Astrocyte (in vitro differentiated cells and primary cell): ENCODE measurements at regions not wholly inside any gene's neighbourhood (a gene's known extent, or its start where the extent isn't known, plus 50 kb on each side); places are given as distances from the start of the nearest gene placed in this dataset.
"Not testable (repeated sequence)": the region's sequence is repeated elsewhere in the genome, so short reads cannot be mapped to it uniquely, and the experiment has no call there.

ENCODE experiments used
- CTCF ChIP-seq: IDR thresholded peaks from 2 replicates; pipeline ENCODE4 v1.5.1; 2011; ENCODE audit warnings: low read depth, mild to moderate bottlenecking, inconsistent platforms, low read length, moderate library complexity; ENCODE audit not compliant: insufficient read depth
- EZH2 ChIP-seq: IDR thresholded peaks from 2 replicates; pipeline ENCODE4 v1.6.1; 2012; ENCODE audit warnings: mild to moderate bottlenecking, low read length, inconsistent platforms; ENCODE audit not compliant: insufficient read depth

GRCh38 chr15:66998234-66998633 lies 67.2 kb upstream of the SMAD3 start:
- not testable (repeated sequence) for TF ChIP-seq CTCF, EZH2
